GM12875 (cell line): ENCODE measurements at regions not wholly inside any gene's neighbourhood (a gene's known extent, or its start where the extent isn't known, plus 50 kb on each side); places are given as distances from the start of the nearest gene placed in this dataset.

Experiments
- H3K4me3 ChIP-seq: one replicate; pipeline ENCODE4 v1.5.1; 2011; ENCODE audit warnings: low read depth, low read length, control low read depth
- CTCF ChIP-seq: IDR thresholded peaks from 2 replicates; pipeline ENCODE4 v1.5.1; 2011; ENCODE audit warnings: low read depth, mild to moderate bottlenecking, control low read depth, inconsistent platforms, low read length, moderate library complexity, borderline replicate concordance; ENCODE audit not compliant: insufficient read depth

DNA sequence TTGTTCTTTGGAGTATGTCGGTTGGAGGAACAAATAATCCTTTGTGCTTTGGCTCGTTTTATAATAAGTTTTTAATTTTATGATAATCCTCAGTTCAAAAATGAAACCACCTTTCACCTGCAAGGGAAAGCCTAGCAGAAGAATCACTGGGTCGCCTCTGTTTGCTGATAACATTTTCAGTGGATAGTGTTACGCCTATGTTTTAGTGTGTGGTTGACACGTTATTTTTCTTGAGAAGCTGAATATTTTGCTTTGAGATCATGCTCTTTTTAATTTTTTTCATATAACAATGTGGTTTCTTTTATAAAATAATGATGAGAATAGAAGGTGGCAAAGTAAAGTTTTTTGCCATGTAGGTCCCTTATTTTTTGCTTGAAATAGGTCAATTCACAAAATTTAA, 172.7 kb upstream of the ZEB2 start:
- no peak overlapping the region for H3K4me3 ChIP-seq
- TF ChIP-seq CTCF: no peak

DNA sequence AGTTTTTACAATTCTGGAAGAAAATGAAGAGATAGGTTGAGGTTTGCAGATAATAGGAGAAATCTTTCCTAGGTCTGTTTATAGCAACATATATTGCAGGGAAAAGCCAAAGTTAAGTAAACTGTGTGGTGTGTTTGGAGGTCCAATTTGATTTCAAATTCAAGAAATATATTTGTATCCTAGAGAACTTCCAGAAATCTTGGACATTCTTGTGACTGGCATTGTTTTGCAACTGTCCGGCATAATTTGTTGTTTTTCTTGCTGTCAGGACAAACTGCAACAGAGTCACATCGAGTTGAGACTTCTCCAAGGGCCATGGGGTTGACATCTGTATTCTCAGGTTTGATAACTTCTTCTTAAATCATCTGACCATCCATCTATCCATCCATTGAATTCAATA, 170.9 kb upstream of the ZEB2 start:
- H3K4me3 ChIP-seq: no peak overlapping the region
- no peak for TF ChIP-seq CTCF

DNA sequence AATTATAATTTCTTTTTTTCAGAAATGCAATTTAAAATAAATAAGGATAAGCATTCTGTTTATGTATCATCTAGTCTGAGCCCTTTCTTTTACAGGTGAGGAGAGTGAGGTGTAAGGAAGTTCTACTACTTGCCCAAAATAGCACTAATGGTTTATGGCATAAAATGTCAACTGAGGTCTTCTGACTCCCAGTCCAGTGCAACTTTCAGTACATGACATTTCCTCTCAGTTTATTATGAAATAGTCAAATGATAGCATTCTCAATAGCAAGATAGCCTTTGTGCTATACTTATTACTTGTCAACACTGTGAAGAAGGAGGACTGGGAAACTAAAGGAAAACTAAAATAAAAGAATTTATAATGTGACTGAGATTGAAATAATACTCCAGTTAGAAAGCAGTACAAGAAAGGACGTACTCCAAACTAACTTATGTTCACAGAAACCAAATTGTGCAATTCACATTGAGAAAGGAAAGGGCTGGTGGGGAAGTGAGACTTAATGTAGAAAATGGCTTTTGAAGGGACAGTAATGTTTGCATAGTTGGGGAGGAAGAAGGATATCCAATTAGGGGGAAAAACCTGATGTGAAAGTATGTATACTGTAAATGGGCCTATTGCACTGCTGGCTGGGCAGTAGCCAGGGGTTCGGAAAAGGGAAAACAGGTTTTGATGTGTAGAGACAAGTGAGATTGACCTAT, 166.7 kb upstream of the ZEB2 start:
- TF ChIP-seq CTCF: no peak

DNA sequence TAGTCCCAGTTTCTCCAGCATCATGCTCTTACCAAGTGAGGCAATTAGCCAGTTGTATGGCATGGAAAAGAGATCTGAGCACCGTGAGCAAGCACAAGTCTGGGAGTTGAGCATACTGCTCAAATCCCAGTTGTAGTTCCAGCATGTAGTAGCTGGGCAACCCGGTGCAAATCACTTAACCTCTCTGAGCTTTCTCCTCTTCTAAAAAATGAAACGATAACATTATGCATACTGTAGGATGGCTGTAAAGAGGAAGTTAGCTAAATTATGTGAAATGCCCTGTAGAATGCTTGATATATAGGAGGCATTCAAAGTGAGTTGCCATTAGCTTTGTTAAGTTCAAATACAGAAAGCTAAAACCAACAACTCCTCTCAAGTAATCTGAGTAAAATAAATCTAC, 164.0 kb upstream of the ZEB2 start:
- no peak for TF ChIP-seq CTCF
- no peak overlapping the region for H3K4me3 ChIP-seq

More for the DNA sequence above, 166.7 kb upstream of the ZEB2 start:
- H3K4me3 ChIP-seq: no peak overlapping the region

DNA sequence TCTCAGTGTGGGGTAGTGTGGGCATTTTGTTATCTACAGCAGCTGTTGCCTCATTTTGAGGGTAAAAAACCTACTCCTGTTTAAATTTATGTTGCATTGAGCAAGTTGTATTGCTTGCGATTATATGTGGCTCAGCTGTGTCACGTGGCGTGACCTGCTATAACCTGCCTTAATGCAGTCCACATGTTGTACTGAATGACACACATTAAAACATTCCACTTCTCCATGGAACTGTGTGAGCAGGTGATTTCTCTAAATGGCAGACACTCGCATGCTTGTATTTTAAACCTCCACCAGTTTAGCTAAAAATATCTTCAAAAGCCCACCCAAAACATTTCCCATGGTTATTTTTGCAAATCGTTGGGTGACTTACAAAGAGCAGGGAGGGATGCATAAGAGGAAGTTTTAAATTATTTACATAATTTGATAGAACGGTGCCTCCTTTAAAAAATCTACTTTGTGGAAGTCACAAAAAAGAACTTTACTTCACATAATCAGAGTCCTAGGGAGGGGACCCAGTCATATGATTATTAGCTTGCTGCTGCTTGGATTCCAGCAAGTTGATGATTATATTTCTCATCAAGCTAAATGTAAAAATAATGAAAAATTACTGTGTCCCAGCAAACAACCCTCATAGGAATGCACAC, 163.3 kb upstream of the ZEB2 start:
- no peak for TF ChIP-seq CTCF
- H3K4me3 ChIP-seq: no peak overlapping the region

- no peak for TF ChIP-seq CTCF
- H3K4me3 ChIP-seq: no peak overlapping the region
These were observed 162.3 kb upstream of the ZEB2 start for GRCh38 chr2:144682248-144682647.

DNA sequence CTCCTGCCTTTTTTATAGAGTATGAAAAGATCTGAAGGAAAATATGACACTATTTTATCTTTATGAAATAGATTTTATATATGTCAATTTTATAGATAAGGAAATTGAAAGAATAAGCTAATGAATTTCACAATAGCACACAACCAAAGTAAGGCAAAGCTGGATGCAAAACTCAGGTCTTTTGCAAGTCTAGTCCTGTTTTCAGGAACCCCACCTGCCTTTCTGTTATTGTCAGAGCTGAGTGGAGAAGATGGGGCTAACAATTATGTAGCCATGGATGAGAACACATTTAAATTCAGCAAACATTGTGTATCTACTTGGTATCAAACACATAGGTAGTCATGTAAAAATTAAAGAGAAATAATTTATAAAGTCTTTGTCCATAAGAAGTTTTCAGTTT, 161.5 kb upstream of the ZEB2 start:
- TF ChIP-seq CTCF: no peak
- H3K4me3 ChIP-seq: no peak overlapping the region
